ENCODE measurements at regions not wholly inside any gene's neighbourhood (a gene's known extent, or its start where the extent isn't known, plus 50 kb on each side); places are given as distances from the start of the nearest gene placed in this dataset.
A peak's percentile ranks its signal among the peaks of the same experiment; 100 is the strongest.

DNA sequence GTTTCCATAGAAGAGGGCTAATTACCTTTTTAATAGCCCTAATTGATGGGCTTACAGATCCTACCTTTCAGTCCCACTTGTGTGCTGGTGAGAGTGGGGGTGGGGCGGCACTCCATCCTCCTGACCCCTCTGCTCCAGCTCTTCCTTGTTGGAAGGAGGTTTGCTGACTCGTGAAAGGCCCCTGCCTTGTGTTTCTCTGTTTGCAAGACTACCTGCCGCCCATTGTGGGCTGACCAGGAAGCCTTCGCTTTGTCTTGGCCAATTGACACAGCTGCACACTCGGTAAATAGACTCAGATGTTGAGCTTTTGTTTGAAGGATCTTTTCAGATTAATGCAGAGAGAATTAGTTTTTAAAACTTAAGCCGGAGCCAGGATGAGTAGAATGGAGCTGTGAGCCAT lies 197.3 kb upstream of the HES1 start:
- DNase-seq, result peak; percentile 36

DNA sequence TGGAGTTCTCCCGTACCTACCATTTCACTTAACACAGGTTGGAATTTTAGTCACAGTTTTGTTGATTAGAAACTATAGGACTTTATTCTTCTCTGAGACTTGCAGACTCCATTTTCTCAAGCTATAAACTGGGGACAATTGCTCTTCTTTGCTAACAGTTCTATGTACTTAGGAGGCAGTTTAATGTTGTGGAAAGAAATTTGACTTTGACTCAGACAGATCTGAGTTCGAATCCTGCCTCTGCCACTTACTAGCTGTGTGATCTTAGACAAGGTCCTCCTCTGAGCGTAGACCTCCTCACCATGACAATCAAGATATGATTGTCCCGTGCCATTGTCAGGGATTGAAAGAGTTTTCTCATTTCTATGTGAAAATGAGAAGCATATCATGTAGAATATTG lies 196.4 kb upstream of the HES1 start:
- no peak for DNase-seq

DNA sequence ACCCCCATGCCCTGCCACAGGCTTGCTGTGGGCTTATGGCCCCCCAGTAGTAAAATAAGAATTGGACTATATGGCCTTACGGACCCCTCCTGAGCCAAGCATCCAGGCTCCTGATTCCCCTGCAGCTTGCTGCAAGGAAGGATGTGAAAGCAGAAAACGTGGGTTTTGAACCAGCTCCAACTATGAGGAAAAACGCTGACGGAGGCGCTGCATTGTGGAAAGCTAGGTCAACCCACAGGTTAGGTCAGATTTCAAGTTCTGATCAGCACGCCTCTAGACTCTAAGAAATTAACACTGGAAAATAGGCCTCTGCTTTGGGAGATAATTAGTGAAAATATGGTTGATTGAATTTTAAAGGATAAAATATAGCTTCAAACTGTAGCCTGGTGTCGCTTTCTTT lies 195.4 kb upstream of the HES1 start:
- no peak for DNase-seq

DNA sequence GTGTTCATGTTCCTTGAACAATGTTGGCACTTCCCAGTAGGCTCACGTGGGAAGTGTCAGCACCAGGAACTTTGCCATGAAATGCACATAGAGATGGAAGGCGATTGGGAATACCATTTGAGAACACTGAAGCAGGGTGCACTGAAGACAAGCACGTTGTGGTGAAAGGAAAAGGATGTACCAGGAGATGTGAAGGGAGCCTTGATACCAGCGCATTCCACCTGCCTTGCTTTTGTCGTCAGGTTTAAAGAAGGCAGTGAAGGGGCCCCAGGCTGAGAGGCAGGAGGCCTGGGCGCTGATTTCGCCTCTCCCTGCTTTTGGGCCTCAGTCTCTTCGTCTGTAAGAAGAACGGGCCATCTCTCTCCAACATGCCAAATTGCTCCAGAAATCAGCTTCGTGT lies 194.5 kb upstream of the HES1 start:
- DNase-seq, result no peak

DNA sequence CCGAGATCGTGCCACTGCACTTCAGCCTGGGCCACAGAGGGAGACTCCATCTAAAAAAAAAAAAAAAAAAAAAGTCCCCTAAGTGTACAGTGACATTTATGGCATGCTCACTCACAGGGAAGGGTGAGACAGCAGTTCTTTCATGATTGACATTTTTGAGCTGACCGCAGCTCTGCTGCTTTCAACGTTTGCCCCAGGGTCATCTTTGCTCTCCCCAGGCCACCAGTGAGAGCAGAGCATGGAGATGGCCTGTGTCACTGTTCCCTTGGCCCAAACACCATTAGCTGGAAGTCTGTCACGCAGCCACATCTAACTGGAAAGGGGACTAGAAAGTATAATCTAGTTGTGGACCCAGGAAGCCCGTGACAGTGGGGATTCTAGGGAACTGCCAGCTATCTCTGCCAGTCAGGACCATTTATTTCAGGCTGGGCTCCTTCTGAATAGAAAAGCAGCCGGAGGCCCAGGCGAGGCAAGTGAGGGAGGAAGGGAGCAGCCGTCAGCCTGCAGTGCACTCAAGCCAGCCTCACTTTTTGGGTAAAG lies 193.4 kb upstream of the HES1 start:
- DNase-seq, result no peak

DNA sequence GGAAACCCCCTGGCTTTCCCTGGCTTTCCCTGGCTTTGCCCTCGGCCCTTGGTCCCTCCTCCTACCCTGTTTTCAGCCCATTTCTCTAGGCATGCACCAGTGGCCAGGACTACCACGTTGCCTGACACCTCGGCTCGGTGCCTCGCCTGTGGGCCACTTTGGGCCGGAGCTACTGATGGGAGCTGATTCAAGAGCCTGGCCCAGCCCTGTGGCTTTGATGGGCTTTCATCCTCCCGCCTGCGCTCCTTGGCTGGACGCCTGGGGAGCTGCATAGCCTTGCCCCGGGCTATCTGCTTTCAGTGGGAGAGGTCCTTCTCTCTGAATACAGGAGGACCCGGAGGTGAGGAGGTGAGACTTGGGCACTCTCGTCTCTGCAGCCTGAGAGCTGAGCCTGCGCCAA lies 192.7 kb upstream of the HES1 start:
- DNase-seq, result no peak

DNA sequence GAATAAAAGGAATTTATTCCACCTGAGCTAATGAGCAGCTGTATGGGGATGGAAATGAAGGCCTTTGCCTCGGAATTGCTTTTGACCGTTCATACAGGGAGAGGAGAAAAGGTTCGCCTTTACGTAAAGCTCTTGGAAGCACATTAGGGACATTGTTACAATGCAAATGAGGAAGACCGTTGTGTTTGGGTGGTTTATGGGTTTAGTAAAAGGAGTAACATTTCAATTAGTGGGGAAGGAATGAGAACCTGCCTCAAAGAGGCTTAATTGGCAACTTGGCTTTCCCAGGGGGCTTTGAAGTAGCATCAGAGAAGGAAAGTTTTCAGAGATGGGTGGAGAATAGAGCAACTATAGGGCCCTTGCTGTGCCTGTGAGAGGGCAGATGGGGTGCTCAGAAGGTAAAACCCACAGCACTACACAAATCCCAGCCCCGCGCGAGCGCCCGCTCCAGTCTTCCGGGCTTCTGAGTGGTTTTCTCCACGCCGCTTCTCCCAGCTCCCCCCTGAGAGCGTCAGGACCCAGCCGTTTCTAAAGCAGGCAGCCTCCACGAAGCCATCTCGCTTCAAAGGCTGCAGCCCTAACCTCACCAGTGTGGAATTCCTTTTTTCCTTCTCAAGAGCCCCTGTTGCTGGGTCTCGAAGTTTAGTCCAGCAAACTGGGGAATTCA lies 192.0 kb upstream of the HES1 start:
- DNase-seq, result no peak

DNA sequence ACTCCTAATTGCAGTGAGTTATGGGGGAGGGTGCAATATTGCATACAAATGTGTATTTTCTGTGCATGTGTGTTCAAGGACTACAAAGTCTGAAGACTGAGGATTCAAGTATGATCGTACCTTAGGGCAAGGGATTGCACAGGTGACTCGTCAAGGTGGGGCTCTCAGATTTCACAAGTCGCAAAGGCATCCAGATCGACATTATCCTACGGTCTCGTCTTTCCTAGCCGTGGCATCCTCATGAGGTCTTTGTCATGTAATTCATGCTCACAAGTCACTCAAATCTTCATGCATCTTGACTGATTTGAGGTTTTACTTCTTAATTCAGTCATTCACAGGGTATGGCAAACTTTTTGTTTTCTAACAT lies 191.4 kb upstream of the HES1 start:
- DNase-seq, result no peak

DNA sequence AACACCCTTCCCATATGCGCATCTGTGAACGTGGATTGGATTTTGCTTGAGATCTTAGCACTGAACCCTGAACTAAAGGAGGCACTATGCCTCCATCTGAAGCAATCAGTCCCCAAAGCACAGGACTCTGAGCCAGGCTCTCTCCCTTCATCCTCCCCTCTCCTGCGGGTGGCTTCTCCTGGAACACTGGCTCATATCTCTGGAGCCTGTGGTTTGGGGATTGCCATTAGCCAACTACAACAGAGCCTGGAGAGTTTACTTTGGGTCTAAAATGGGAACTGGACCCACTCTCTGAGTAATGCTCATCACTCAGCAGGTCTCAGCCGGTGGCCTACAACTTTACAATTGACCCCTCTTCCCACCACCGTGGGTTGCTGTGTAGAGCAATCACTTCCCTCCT lies 190.8 kb upstream of the HES1 start:
- DNase-seq, result no peak

DNA sequence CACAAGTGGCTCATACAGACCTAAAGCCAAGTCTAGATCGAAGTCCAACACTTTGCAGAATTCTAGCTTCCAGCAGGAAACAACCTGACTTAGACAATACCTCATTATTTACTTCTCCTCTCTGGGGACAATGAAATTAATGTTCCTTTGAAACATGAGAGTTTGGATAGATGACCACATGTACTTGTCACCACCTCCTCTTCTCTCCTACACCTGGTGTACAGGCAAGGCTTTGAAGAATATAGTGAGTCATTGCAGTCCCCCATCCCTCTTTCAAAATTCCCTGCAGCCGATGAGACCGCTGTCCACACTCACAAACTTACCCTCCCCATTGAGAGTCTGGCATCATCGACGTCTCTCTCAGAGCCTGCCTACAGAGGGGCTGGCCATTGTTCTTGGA lies 189.0 kb upstream of the HES1 start:
- DNase-seq, result peak; percentile 53

DNA sequence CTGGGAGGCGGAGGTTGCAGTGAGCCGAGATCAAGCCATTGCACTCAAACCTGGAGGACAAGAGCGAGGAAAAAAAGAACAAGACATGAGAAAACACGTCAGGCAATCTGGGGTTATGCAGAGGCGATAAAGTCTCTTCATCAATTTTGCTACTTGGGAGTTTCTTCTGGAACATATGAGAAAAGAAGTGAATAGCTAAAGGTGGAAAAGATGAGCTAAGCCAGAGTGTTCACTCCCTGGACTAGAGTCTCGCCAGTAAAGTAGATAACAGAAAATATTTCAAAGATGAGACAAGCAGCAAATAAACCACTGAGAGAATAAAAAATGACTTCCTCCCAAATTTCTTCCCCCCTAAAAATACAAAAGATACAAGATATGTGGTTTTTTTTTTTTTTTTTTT lies 188.4 kb upstream of the HES1 start:
- no peak for DNase-seq

DNA sequence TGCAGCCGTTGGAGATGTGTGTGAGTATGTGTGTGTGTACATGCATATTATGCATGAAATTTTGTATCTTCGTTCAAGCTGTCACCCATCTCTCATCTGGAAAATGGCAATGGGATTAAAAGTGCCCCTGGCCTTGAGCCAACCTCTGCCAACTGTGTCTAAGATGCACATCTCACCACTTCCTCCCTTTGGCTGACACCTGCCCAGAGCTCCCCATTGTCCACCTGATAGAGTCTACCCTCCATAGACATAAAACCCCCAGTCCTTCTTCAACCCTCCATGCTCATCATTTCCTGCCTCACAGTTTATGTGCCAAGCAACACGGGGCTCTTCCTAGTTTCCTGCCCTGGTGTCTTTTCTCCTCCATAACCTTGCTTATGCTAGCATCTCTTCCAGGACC lies 187.5 kb upstream of the HES1 start:
- DNase-seq, result no peak

DNA sequence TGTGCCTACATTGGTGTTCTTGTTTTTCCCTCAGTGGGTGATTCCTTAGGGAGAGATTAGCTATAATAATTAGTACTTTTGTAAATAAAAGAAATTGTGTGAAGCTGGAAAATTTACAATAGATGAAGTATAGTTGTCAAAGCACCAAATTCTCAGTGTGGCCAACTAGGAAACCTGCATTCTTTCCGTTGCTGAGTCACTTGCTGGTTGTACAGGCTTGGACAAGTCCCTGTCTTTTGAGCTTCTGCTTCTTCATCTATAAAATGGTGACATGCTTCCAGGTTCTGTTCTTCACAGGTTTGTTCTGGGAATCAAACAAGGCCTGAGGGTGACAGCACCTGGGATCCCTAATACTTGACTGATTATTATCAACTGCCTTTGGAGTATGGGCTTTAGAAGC lies 184.1 kb upstream of the HES1 start:
- DNase-seq, result no peak

DNA sequence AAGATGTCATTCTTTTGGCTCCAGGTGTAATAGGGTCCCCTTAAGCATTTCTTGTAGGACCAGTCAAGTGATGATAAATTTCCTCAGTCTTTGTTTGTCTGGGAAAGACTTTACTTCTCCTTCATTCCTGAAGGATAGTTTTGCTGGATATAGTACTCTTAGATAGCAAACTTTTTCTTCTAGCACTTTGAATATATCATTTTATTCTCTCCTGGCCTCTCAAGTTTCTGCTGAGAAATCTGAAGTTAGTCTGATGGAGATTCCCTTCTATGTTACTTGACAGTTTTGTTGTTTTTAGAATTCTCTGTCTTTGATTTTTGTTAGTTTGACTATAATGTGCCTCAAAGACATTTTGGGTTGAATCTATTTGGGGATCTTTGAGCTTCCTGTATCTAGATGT lies 181.2 kb upstream of the HES1 start:
- no peak for DNase-seq

DNA sequence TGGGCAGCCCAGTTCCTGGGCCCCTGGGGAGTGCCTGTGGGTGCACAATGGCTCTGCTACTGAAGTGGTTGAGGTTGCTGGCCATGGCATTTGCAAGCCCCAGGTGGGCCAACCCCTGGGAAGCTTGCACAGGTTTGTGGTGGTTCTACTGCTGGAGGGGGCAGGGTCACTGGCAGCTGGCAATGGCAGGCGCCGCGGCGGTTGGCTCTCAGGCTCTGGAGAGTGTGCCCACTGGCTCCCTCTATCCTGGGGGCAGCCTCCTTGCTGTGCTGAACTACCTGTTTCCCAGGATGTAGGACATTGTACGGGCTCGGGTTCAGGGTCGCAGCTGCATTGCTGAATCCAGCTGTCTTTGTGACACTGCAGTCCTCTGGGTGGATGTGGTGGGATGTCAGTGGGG lies 180.2 kb upstream of the HES1 start:
- no peak for DNase-seq

DNA sequence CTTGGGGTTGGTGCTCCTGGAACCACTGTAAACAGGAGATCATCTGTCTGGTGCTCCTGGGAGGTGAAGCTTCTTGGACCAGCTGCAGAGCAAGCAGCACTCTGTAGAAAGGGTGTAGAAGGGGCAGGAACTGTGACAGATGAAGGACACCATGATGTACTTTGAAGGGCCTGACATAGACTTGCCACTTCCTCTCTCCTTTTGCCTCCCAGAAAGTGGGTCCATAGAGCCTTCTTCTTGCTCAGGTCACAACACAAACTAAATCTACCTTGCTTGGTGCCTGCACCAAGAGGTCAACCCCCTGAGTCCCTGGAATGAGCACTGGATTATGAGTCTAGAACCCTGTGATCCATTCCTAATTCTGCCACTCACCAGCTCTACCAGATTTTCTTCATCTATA lies 176.1 kb upstream of the HES1 start:
- DNase-seq, result no peak

DNA sequence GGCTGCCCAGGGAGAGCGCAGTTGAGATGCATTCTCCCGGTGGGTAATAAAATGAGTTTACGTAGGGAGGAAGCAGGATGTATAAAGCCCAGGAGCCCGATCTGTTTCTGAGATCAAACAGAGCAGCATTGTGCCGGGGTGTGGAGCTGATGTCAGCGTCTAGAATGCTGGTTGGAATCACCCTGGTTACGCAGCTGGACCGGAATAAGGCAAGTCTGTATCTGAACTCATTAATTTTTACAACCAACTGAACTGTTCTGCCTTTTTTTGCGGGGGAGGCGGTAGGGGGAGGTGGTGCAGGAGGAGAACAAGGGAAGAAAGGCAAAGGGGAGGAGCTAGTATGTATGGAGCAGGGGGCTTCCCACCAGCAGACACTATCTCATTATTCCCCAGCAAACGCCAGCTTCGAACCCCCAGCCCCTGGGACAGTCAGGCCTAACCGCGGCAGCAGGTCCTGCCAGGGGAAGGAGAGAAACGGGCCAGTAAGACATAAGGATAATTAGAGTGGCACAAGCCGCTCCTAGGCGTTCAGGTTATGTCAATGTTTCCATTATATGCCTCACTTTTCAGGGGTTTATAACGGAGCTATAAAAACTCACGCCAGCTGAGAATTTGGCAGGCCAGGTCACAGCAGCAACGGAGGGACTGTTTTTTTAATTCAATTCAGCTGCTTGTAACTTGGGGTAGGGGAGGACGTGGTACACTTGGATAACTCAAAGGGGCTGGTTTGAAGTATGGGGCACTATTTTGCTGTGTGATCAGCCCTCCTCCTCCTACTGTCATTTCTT lies 175.3 kb upstream of the HES1 start:
- no peak for DNase-seq

DNA sequence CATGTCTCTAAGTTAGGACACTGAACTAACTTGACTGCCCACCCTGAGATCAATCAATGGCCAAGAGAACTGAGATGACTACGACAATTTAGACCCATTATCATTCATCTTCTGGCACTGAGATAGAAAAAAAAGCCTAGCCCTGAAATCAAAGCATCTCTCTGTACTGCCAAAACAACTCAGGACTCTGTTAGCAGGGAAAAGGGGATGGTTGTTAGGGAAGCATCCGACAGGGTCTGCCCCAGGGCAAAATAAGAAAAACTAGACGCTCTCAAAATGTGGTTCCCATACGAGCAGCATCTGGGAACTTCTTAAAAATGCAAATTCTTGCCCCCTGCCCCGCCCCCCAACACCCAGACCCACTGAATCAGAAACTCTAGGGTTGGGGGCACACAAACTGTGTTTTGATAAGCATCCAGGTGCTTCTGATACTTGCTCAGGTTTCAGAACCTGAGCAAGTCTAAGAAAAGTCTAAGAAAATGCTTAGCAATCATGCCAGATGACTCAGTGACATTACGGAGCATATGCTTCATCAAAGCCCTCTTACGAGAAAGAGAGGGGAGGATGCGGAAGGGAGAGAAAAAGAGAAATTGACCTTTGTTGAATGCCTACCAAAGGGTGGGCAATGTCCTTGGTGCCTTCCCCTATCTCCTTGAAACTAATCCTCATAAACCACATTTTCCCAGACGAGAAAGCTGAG lies 172.8 kb upstream of the HES1 start:
- no peak for DNase-seq

DNA sequence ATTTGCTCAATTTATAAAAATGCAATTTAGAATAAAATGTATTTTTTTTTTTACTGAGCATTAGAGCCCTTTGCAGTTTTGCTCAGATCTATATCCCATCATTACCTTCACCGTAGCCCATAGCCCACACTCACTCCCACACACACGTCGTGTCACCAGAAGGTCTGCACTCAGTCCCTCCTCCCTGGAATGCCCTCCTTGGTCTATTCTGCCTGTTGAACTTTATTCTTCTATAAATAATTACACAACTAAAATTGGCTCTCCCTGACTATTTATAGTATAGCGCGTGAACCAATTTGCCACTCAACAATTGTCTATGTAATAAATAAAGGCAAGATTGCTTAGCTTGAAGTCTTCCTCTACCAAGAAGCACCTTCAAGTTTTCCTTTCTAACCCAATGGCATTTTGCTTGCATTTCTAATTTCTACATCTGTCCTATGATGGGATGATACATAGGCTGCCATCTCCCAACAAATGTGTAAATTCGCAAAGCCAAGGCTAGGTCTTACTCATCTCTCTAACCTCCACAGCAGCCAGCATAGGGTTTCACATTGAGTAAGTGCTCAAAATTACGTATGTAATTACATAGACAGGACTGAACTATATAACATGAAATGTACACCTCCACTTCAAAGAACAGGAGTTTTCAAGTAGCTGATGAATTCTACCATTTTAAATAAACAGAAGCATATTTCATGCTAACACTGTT lies 172.0 kb upstream of the HES1 start:
- DNase-seq, result peak; percentile 33

DNA sequence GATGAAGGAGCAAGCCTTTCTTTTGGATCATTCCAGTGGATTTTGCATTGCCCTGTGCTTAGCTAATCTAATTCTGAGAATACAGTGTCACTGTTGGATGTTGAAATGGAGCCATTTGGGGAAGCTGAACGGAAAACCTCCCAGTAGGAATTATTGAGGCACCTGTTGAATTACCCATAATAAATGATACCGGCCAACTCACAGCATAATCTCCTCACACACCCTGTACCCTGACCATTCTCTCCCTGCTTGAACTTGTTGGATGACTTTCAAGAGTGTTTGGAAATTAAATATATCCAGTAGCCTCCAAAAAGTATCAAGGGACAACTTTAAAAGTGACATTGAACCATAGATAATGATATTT lies 171.4 kb upstream of the HES1 start:
- DNase-seq, result no peak

DNA sequence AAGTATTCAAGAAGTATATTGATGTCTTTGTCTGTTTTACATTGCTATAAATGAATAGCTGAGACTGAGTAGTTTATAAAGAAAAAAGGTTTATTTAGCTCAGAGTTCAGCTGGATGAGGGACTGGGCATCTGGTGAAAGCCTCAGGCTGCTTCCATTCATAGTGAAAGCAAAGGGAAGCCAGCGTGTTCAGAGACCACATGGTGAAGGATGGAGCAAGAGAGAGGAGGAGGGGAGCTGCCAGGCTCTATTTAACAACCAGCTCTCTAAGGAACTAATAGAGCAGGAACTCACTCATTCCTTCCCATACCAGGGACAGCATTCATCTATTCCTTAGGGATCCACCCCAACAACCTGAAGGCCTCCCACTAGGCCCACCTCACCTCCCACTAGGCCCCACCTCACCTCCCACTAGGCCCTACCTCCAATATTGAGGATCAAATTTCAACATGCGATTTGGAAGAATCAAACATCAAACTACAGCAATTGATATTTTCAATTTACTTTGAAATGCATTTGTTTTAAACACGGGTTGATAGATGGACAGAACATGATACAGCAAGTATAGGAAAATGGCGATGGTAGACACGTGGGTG lies 167.5 kb upstream of the HES1 start:
- DNase-seq, result no peak

DNA sequence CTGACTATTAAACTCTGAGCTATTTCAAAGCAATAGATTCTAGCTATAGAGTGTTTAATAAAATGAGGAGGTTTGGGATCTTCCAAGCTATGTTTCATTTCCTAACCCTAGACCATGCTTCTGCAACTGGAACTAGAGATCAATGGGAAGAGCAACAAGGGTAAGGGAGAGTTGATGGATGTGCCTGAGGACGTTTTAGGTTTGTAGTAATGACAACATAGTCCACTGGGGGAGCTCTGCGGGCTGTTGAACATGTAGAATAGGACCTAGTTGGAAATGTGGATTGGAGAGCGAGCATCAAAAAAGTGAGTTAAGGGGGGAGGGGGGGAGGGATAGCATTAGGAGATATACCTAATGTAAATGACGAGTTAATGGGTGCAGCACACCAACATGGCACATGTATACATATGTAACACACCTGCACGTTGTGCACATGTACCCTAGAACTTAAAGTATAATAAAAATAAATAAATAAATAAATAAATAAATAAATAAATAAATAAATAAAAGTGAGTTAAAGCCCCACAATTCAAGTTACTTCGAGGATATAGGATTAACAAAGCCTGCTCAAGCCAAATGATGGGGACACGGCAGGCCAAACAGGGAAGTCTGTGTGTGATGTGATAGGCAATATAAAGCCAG lies 165.7 kb upstream of the HES1 start:
- DNase-seq, result peak; percentile 56

DNA sequence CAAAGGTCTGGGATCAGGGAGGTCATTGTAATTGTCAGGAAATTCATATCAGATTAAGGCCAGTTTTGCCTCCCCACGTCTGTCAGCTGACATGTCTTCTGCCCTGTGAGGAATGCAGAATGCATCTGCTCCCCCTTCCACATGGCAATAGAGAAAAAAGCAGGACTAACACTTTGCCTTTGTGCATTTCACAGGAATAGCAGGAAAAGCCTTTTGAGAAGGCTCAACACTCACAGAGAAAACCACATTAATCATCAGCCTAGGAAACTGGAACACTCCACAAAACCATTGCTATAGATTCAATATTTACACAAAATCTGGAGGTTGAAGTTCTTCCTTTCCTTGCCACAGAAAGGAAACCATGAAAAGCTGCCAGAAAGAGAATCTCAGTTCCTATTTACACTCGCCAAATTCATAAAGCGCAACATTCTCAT lies 165.2 kb upstream of the HES1 start:
- DNase-seq, result no peak
